GM13976 (cell line): ENCODE measurements at regions not wholly inside any gene's neighbourhood (a gene's known extent, or its start where the extent isn't known, plus 50 kb on each side); places are given as distances from the start of the nearest gene placed in this dataset.

Experiments used
- DNase-seq: peaks from one replicate; pipeline ENCODE4 v3.0.0; 2012; ENCODE audit warnings: low spot score
- in situ Hi-C: fragments of 300-500 bp; cut with MboI; formaldehyde crosslinking; loops from one replicate; pipeline ENCODE4 v1.12.0; 2022; ENCODE audit warnings: low sequenced_read_pairs, mixed read lengths, inconsistent platforms; ENCODE audit not compliant: unreplicated experiment
- TF ChIP-seq, protein P1 (sequence below): IDR thresholded peaks from 2 replicates; pipeline ENCODE4 v1.5.1; 2012; ENCODE audit warnings: borderline replicate concordance, mild to moderate bottlenecking; ENCODE audit not compliant: insufficient read depth; ENCODE audit errors: extremely low read depth, missing control alignments, control extremely low read depth

DNA sequence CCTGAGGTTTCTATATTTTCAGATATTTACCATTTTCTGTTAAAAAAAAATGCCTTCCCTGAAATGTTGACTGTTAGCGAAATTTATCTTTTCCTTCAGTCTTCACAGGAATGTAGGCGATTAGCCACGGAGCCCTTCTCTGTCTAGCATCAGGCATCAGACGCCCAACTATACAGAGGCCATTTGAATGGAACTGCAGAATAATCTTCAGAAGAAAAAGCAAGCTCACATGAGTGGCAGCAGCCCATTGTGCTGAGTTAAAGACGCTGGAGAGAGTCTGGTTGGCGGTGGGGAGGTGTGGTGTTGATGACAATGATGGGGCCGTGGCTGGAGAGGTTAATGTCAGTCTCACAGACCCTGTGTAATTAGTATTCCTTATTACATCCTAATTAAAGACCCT, 196.8 kb upstream of the LEF1 start:
- no peak for DNase-seq
- TF ChIP-seq, protein P1, sequence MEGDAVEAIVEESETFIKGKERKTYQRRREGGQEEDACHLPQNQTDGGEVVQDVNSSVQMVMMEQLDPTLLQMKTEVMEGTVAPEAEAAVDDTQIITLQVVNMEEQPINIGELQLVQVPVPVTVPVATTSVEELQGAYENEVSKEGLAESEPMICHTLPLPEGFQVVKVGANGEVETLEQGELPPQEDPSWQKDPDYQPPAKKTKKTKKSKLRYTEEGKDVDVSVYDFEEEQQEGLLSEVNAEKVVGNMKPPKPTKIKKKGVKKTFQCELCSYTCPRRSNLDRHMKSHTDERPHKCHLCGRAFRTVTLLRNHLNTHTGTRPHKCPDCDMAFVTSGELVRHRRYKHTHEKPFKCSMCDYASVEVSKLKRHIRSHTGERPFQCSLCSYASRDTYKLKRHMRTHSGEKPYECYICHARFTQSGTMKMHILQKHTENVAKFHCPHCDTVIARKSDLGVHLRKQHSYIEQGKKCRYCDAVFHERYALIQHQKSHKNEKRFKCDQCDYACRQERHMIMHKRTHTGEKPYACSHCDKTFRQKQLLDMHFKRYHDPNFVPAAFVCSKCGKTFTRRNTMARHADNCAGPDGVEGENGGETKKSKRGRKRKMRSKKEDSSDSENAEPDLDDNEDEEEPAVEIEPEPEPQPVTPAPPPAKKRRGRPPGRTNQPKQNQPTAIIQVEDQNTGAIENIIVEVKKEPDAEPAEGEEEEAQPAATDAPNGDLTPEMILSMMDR = no peak
- in situ Hi-C loops = no loop called here

DNA sequence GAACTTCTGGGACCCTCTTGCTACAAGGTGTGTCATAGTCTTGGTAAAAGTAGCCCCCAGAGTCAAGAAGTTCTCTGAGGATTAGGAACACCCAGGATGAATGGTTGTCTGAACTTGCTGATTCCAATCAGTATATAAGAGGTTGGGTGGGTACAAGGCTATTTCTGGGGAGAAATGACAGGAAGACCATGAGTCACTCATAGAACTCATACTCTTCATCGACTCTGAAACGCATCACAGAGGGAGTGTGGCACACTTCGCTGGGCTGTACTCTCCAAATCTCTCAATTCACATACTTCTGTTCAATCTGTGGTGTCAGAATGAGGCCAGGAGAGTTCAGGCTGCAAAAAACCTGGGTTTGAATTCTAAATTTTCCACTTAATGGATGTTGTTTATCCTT, 193.2 kb upstream of the LEF1 start:
- in situ Hi-C loops = no loop called here
- TF ChIP-seq, protein P1 = no peak
- no peak for DNase-seq

GRCh38 chr4:108361446-108361820, 192.7 kb upstream of the LEF1 start:
- no peak for DNase-seq
- TF ChIP-seq, protein P1 = no peak
- in situ Hi-C loops = no loop called here

- in situ Hi-C loops = no loop called here
- DNase-seq = no peak
- TF ChIP-seq, protein P1 = no peak
Measured at GRCh38 chr4:108360754-108361445, 192.2 kb upstream of the LEF1 start.

GRCh38 chr4:108359986-108360681, 191.4 kb upstream of the LEF1 start:
- no peak for DNase-seq
- in situ Hi-C loops = no loop called here
- TF ChIP-seq, protein P1 = no peak

DNA sequence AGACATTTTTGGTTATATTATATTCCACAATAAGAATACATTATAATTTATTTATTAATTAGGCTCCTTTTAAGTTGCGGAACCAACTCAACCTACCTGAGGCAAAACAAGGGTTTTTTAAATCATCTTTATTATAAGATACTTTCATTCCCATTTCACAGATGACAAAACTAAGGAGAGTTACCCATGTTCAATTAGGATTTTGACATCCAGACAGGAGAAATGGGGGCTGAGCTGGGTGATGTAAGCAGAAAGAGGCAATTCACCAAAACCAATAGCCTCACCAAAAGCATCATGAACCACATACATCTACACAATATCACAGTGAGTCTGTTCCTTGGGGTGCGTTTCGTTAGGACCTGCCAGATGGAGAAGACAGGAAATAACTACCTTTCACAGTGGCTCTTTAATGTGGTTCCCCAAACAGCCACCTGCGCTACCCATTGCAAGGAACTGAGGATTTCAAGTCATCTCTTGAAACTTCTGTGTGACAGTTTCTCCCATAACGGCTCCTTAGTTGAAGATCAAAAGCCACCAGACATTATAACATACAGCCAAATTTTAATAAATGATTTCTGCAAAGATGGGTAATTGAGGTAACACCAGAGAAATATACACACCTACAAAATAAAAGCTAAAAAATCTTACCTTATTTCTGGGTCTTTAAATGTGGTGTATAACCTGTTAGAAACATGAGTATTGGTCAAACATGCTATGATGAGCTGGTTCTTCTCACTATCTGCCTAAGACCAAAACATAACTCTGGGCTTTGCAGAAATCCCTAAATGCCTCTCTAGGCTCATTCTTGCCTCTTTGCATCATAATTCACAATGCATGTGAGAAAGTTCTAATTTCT, 190.6 kb upstream of the LEF1 start:
- in situ Hi-C loops = no loop called here
- DNase-seq = no peak
- TF ChIP-seq, protein P1 = no peak
